GM23338 (cell line): ENCODE measurements at regions not wholly inside any gene's neighbourhood (a gene's known extent, or its start where the extent isn't known, plus 50 kb on each side); places are given as distances from the start of the nearest gene placed in this dataset.
A peak's percentile ranks its signal among the peaks of the same experiment; 100 is the strongest.

Experiments
- ATAC-seq: fragments of 200-7000 bp; cut with Tn5 transposase; 3 replicates; pipeline ENCODE4 v1.9.1; 2020
- DNase-seq: peaks from one replicate; pipeline ENCODE4 v3.0.0-alpha.2; 2015; ENCODE audit warnings: low spot score
- H2AFZ ChIP-seq: fragments of 200-600 bp; sonication (generic); 2 replicates; pipeline ENCODE4 v1.8.0; 2016; ENCODE audit warnings: antibody characterized with exemption, mild to moderate bottlenecking, moderate library complexity
- H3F3A ChIP-seq: fragments of 200-600 bp; sonication (generic); replicated peaks from 2 replicates; pipeline ENCODE4 v1.8.0; 2017; ENCODE audit warnings: antibody characterized with exemption, mixed run types, low read depth
- H3K27ac ChIP-seq: fragments of 200-600 bp; sonication (generic); 2 replicates; pipeline ENCODE4 v1.6.1; 2016; ENCODE audit warnings: low read depth
- H3K27me3 ChIP-seq: fragments of 200-600 bp; sonication (generic); 2 replicates; pipeline ENCODE4 v1.8.0; 2016; ENCODE audit warnings: mild to moderate bottlenecking, mixed run types, moderate library complexity; ENCODE audit not compliant: insufficient read depth
- H3K36me3 ChIP-seq: fragments of 200-600 bp; sonication (generic); 2 replicates; pipeline ENCODE4 v1.8.0; 2016; ENCODE audit warnings: mild to moderate bottlenecking; ENCODE audit not compliant: insufficient read depth
- H3K4me1 ChIP-seq: fragments of 200-600 bp; sonication (generic); 2 replicates; pipeline ENCODE4 v1.8.0; 2016; ENCODE audit warnings: mild to moderate bottlenecking, moderate library complexity; ENCODE audit not compliant: insufficient read depth
- H3K4me2 ChIP-seq: fragments of 200-600 bp; sonication (generic); 2 replicates; pipeline ENCODE4 v1.7.1; 2017; ENCODE audit warnings: mixed run types
- H3K4me3 ChIP-seq: fragments of 200-600 bp; sonication (generic); 2 replicates; pipeline ENCODE4 v1.6.1; 2016; ENCODE audit warnings: mixed run types
- H3K79me2 ChIP-seq: fragments of 200-600 bp; sonication (generic); replicated peaks from 2 replicates; pipeline ENCODE4 v1.8.0; 2017; ENCODE audit warnings: mild to moderate bottlenecking; ENCODE audit not compliant: insufficient read depth
- H3K9me2 ChIP-seq: fragments of 200-600 bp; sonication (generic); 2 replicates; pipeline ENCODE4 v1.8.0; 2017; ENCODE audit not compliant: insufficient read depth
- H4K20me1 ChIP-seq: fragments of 200-600 bp; sonication (generic); replicated peaks from 2 replicates; pipeline ENCODE4 v1.8.0; 2017; ENCODE audit warnings: mild to moderate bottlenecking; ENCODE audit not compliant: insufficient read depth
- H3K27ac Mint-ChIP-seq: 2 replicates; pipeline ENCODE4 v1.8.0; 2020; ENCODE audit warnings: inconsistent platforms, mild to moderate bottlenecking, moderate library complexity, mixed read lengths
- H3K27me3 Mint-ChIP-seq: 3 replicates; pipeline ENCODE4 v1.8.0; 2022; ENCODE audit warnings: low read depth, mild to moderate bottlenecking, moderate library complexity, mixed read lengths, inconsistent platforms; ENCODE audit not compliant: insufficient read depth, poor library complexity
- H3K36me3 Mint-ChIP-seq: 3 replicates; pipeline ENCODE4 v1.8.0; 2021; ENCODE audit warnings: low read depth, mild to moderate bottlenecking, inconsistent platforms, moderate library complexity, mixed read lengths
- H3K4me1 Mint-ChIP-seq: 3 replicates; pipeline ENCODE4 v1.8.0; 2020; ENCODE audit warnings: mild to moderate bottlenecking, inconsistent platforms, mixed read lengths
- H3K4me3 Mint-ChIP-seq: 3 replicates; pipeline ENCODE4 v1.8.0; 2021; ENCODE audit warnings: moderate library complexity, mild to moderate bottlenecking, inconsistent platforms, mixed read lengths
- H3K9me3 Mint-ChIP-seq: 3 replicates; pipeline ENCODE4 v1.8.0; 2020; ENCODE audit warnings: moderate library complexity, mild to moderate bottlenecking, inconsistent platforms, mixed read lengths
- CTCF ChIP-seq, 2 experiments: fragments of 200-600 bp in 1 of 2; sonication (generic) in 1 of 2; conservative IDR thresholded peaks; 2 replicates each; pipeline versions ENCODE4 v1.5.1 to v1.6.1; 2016 to 2017; ENCODE audit warnings: antibody characterized with exemption in 2 of 2, low read depth in 2 of 2, mild to moderate bottlenecking in 2 of 2, moderate library complexity in 1 of 2
- ETS1 ChIP-seq: IDR thresholded peaks from 2 replicates; pipeline ENCODE4 v1.6.1; 2016; ENCODE audit warnings: antibody characterized with exemption
- JUNB ChIP-seq: IDR thresholded peaks from one replicate; pipeline ENCODE4 v1.6.1; 2016; ENCODE audit warnings: antibody characterized with exemption; ENCODE audit not compliant: unreplicated experiment
- NANOG ChIP-seq: IDR thresholded peaks from 2 replicates; pipeline ENCODE4 v1.6.1; 2016; ENCODE audit warnings: antibody characterized with exemption, borderline replicate concordance
- POLR2AphosphoS5 ChIP-seq: IDR thresholded peaks from 2 replicates; pipeline ENCODE4 v1.6.1; 2016; ENCODE audit warnings: antibody characterized with exemption, low read depth
- ZNF331 ChIP-seq: fragments of 250-450 bp; sonication (Bioruptor Pico); IDR thresholded peaks from 2 replicates; pipeline ENCODE4 v1.5.0; 2020; ENCODE audit warnings: low read depth, mild to moderate bottlenecking, moderate library complexity
- ZNF462 ChIP-seq: fragments of 250-450 bp; sonication (Bioruptor Pico); IDR thresholded peaks from 2 replicates; pipeline ENCODE4 v1.5.0; 2020; ENCODE audit warnings: mild to moderate bottlenecking, moderate library complexity

GRCh38 chr7:25809441-25809840 is 342.6 kb upstream of the NFE2L3 start:
- ATAC-seq, result no peak
- no peaks in the 10 kb centered on the region for H3K36me3 Mint-ChIP-seq
- DNase-seq, result no peak
- TF ChIP-seq ZNF462 (CRISPR knock-in tag), result no peak
- TF ChIP-seq POLR2AphosphoS5, result no peak
- TF ChIP-seq ETS1, result no peak
- no peak overlapping the region for H3K4me3 Mint-ChIP-seq
- H3K9me3 Mint-ChIP-seq, result no peaks in the 10 kb centered on the region; the same call in 2 of the 3 replicates
- no peaks in the 10 kb centered on the region for H3K4me1 ChIP-seq
- H3K27ac Mint-ChIP-seq, result no peak overlapping the region
- no peaks in the 10 kb centered on the region for H3K9me2 ChIP-seq
- no peak overlapping the region for H3K27ac ChIP-seq
- no peaks in the 10 kb centered on the region for H3K27me3 Mint-ChIP-seq
- no peaks in the 10 kb centered on the region for H3F3A ChIP-seq
- no peaks in the 10 kb centered on the region for H3K36me3 ChIP-seq
- H3K27me3 ChIP-seq, result no peaks in the 10 kb centered on the region
- H4K20me1 ChIP-seq, result no peaks in the 10 kb centered on the region
- no peaks in the 10 kb centered on the region for H3K79me2 ChIP-seq
- H3K4me1 Mint-ChIP-seq, result no peaks in the 10 kb centered on the region
- H3K4me2 ChIP-seq, result no peak overlapping the region
- H2AFZ ChIP-seq, result no peak overlapping the region
- no peak overlapping the region for H3K4me3 ChIP-seq

- H3K27ac ChIP-seq, result no peak overlapping the region
- no peak overlapping the region for H3K4me3 ChIP-seq
- Mint-ChIP-seq H3K27me3 (no peaks in the 10 kb centered on the region), H3K27ac (no peak overlapping the region), H3K4me1 (no peaks in the 10 kb centered on the region), H3K36me3 (no peaks in the 10 kb centered on the region), H3K9me3 (no peaks in the 10 kb centered on the region), H3K4me3 (no peak overlapping the region)
- no peaks in the 10 kb centered on the region for H3K79me2 ChIP-seq
- no peaks in the 10 kb centered on the region for H3K9me2 ChIP-seq
- 0 out of 2 replicates have a peak overlapping the region, but pooled peaks have one; percentile 18 for H2AFZ ChIP-seq
- ATAC-seq, result no peak
- DNase-seq, result no peak
- H3K36me3 ChIP-seq, result no peaks in the 10 kb centered on the region
- no peaks in the 10 kb centered on the region for H3K27me3 ChIP-seq
- H3F3A ChIP-seq, result no peaks in the 10 kb centered on the region
- H4K20me1 ChIP-seq, result no peaks in the 10 kb centered on the region
- no peaks in the 10 kb centered on the region for H3K4me1 ChIP-seq
- H3K4me2 ChIP-seq, result no peak overlapping the region
- TF ChIP-seq NANOG (no peak), ZNF331 (no peak), JUNB (no peak), CTCF (conservative IDR thresholded peaks at IDR 0.05; ENCODE audit: low read depth in 2 of 2) (no peak)
These were observed 339.7 kb upstream of the NFE2L3 start for GRCh38 chr7:25812086-25812850.
